DND-41 (cell line): ENCODE measurements at regions not wholly inside any gene's neighbourhood (a gene's known extent, or its start where the extent isn't known, plus 50 kb on each side); places are given as distances from the start of the nearest gene placed in this dataset.

Source experiments
- EZH2 ChIP-seq: IDR thresholded peaks from 3 replicates; pipeline ENCODE4 v1.6.1; 2012; ENCODE audit warnings: borderline replicate concordance, low read depth, mild to moderate bottlenecking, moderate library complexity, low read length, inconsistent platforms; ENCODE audit not compliant: severe bottlenecking
- TF ChIP-seq, protein P1 (sequence below): IDR thresholded peaks from 2 replicates; pipeline ENCODE4 v1.5.1; 2012; ENCODE audit warnings: borderline replicate concordance, low read length, moderate library complexity, mild to moderate bottlenecking; ENCODE audit not compliant: poor library complexity, severe bottlenecking; ENCODE audit errors: extremely low read depth

DNA sequence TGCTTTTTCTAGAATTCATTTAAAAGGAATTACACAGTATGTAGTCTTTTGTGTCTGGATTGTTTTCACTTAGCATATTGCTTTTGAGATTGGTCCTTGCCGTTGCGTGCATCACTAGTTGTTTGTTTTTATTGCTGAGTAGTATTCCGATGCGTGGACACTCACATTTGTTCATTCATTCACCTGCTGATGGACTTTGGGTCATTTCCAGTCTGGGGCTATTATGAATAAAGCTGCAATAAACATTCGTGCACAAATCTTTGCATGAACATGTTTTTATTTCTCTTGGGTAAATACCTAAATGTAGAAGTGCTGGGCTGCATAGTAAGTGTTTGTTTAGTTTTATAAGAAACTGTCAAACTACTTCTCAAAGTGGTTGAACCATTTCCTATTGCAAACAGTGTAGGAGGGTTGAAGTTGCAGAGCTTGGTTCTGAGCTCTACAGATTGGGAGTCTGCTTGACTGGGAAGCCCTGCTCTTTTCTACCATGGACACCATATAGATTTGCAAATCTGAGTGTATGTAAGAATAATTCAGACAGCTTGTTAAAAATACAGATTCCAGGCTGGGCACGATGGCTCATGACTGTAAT, 404.7 kb upstream of the PROX1 start:
- TF ChIP-seq, protein P1, sequence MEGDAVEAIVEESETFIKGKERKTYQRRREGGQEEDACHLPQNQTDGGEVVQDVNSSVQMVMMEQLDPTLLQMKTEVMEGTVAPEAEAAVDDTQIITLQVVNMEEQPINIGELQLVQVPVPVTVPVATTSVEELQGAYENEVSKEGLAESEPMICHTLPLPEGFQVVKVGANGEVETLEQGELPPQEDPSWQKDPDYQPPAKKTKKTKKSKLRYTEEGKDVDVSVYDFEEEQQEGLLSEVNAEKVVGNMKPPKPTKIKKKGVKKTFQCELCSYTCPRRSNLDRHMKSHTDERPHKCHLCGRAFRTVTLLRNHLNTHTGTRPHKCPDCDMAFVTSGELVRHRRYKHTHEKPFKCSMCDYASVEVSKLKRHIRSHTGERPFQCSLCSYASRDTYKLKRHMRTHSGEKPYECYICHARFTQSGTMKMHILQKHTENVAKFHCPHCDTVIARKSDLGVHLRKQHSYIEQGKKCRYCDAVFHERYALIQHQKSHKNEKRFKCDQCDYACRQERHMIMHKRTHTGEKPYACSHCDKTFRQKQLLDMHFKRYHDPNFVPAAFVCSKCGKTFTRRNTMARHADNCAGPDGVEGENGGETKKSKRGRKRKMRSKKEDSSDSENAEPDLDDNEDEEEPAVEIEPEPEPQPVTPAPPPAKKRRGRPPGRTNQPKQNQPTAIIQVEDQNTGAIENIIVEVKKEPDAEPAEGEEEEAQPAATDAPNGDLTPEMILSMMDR, result no peak
- no peak for TF ChIP-seq EZH2
